HG02678 (cell line): ENCODE measurements at regions not wholly inside any gene's neighbourhood (a gene's known extent, or its start where the extent isn't known, plus 50 kb on each side); places are given as distances from the start of the nearest gene placed in this dataset.
"Not testable (repeated sequence)": the region's sequence is repeated elsewhere in the genome, so short reads cannot be mapped to it uniquely, and the experiment has no call there.

Experiments
- ATAC-seq: cut with Tn5 transposase; IDR thresholded peaks from one replicate; pipeline ENCODE4 v1.9.1; 2021; ENCODE audit warnings: mild to moderate bottlenecking, moderate library complexity; ENCODE audit not compliant: unreplicated experiment

DNA sequence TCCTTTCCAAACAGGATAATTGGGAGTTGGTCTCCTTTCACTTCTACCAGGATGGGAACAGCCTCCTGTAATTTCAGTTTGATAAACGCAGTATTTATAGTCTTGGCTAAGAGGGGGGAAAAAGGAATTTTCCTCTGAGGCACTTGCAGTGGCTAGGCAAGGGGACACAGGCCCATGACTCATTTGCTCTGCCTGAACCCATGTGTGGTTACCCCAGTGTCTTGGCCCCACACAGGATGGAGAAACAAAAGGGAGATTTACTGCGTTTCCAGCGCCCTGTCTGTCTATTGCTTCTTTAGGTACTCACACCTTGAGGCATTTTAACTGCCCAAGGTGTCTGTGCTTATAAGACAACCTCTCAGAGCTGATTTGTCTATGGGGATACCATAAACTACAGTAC lies 74.8 kb upstream of the NEDD9 start:
- no peak for ATAC-seq

DNA sequence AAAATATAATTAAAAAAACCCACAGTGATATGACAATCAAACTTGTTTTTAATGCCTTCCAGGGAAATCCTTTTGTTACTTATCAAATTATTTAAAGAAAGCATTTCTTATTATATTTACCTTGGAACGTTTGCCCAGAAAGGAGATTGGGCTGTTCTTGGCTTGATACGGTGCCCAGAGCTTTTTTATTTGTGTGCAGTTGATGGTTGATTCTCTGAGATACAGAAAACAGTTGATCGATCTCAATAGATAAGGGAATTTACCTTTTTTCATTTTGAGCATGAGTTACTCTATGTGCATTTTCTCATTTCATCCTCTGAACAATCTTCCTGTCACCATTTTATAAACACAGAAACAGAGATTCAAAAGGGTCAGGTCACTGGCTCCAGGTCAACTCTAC lies 72.5 kb upstream of the NEDD9 start:
- no peak for ATAC-seq

GRCh38 chr6:11299876-11300428 lies 67.5 kb upstream of the NEDD9 start:
- not testable (repeated sequence) for ATAC-seq

GRCh38 chr6:11299421-11299784 lies 66.9 kb upstream of the NEDD9 start:
- not testable (repeated sequence) for ATAC-seq

DNA sequence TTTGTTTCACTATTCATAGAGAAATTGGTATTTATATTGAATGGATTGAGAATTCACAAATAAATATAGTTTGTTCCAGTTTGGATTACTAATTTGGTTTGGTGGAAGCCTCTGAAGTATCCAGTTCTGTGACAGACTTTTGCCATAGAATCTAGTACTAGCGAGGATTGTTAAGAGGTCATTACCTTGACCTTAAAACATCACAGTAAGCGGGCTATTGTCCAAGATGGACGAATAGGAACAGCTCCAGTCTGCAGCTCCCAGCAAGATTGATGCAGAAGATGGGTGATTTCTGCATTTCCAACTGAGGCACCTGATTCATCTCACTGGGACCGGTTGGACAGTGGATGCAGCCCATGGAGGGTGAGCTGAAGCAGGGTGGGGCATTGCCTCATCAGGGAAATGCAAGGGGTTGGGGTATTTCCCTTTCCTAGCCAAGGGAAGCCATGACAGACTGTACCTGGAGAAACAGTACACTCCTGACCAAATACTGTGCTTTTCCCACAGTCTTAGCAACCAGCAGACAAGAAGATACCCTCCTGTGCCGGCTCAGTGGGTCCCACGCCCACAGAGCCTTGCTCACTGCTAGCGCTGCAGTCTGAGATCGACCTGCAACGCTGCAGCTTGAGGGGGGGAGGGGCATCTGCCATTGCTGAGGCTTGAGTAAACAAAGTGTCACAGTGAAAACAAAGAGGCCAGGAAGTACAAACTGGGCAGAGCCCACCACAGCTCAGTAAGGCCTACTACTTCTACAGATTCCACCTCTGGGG lies 66.4 kb upstream of the NEDD9 start:
- no peak for ATAC-seq

DNA sequence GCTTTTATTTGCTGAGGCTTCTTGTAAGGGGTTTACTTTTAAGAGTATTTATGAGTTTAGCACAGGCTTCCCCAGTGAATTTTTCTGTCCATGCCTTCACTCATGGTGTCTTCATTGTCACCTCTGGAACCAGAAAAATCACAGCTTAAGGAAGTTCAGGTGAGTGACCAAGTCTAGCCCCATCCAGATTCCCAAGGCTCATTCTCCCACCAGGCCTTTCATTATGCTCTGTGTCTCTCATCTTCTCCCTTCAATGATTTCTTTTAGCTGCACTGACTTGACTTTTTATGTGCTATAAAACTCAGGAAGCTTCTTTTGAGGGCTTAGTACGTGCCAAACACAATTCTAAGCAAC lies 64.9 kb upstream of the NEDD9 start:
- no peak for ATAC-seq

DNA sequence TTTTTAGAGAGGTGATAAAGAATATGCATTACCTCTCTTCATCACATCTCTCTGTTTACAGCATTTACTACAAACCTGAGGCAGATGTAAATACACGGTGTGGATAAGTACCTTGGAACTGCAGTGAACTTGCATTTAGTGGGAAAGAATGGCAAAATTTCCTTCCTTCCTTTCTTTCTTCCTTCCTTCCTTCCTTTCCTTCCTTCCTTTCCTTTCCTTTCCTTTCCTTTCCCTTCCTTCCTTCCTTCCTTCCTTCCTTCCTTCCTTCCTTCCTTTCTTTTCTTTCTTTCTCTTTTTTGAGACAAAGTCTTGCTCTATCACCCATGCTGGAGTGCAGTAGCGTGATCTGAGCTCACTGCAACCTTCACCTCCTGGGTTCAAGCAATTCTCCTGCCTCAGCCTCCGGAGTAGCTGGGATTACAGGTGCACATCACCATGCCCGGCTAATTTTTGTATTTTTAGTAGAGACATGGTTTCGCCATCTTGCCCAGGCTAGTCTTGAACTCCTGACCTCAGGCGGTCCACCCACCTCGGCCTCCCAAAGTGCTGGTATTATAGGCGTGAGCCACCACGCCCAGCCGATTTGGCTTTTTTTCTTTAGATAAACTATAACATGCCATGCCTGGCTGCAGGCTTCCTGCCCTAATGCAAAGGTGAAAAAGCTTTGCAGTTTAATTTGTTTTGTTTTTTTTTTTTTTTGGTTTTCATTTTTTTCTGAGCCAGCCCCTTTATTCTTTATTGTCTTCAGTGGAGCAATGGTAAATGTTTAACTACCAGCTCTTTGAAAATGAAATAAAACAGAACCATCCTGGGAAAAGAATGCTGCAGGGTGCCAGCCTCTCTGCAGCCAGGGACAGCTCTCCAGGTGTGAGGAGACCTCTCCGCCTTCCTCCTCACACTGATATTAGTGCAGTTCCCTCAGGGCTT lies 64.2 kb upstream of the NEDD9 start:
- ATAC-seq: no peak

- no peak for ATAC-seq
Measured at GRCh38 chr6:11295969-11296368, 63.5 kb upstream of the NEDD9 start.

DNA sequence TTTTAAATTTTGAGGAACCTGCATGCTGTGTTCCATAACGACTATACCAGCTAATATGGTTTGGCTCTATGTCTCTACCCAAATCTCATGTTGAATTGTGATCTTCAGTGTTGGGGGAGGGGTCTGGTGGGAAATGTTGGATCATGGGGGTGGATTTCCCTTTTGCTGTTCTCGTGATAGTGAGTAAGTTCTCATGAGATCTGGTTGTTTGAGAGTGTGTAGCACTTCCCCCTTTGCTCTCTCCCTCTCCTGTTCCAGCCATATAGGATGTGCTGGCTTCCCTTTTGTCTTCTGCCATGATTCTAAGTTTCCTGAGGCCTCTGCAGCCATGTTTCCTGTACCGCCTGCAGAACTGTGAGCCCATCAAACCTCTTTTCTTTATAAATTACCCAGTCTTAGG lies 61.8 kb upstream of the NEDD9 start:
- no peak for ATAC-seq

DNA sequence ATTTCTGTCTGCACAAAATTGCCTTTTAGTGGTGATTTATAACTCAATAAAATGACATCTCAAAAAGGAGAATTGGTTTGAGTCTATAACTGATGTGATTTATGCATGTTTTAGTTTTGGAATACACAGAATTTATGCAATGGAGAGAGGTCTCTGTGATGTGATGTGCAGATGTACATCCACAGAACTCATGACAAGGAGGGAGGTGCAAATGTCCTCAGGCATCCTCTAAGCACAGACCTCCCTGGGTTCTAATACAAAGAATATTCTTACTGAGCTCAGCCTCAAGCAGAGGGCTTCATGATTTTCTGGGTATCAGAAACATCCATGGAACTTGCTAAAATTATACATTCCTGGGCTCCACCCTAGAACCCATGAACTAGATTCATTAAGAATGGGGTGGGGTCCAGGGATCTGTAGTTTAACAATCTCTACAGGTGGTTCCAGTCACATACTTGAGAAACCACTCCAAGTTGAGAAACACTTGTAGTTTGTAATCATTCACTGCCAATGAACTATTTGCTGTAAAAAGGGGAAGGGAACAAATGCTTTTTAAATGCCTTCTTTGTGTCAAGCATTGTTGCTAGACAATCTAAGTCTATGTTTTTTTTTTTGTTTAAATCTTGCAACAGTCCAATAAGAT lies 60.2 kb upstream of the NEDD9 start:
- no peak for ATAC-seq

- no peak for ATAC-seq
Measured at GRCh38 chr6:11292091-11292490, 59.6 kb upstream of the NEDD9 start.

GRCh38 chr6:11291582-11291981 lies 59.1 kb upstream of the NEDD9 start:
- peak; percentile 50 for ATAC-seq

DNA sequence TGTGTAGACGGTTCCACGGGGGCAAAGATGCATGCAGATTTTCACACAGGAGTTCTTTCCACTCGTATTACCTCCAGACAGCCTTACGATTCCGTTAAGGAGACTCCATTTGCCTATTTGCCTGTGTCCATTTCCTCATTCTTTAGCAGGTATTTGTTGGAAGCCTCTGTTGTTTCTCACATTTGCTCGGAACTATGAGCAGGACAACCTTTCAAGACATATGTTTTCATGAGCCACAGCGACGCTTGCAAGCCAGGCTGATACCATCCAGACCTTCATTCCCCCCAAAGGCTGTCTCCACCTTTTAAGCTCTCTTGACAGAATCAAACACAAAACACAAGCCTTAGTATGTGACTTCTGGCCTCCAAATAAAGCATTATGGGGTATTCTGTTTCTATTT lies 57.6 kb upstream of the NEDD9 start:
- ATAC-seq: no peak

- ATAC-seq: no peak
Measured at GRCh38 chr6:11288065-11288464, 55.6 kb upstream of the NEDD9 start.

- no peak for ATAC-seq
Measured at GRCh38 chr6:11284996-11285395, 52.5 kb upstream of the NEDD9 start.

DNA sequence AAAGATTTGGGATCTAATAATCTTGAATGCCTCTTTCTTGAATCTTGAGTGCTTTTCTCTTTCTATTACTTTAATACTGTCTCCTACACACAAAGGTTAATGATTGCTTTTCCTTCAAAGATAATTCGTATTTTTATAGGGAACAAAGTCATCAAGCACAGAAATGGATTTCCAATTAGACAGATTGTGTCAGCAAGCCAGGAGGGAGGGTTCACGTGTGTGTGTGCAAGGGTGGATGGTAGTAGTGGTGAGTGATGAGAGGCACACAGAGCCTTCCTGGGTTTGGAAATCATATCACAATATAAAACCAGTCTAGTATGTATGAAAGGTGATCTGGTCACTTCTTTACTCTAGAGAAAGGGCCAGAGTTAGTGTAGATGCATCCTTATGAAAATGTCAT lies 51.2 kb upstream of the NEDD9 start:
- no peak for ATAC-seq

DNA sequence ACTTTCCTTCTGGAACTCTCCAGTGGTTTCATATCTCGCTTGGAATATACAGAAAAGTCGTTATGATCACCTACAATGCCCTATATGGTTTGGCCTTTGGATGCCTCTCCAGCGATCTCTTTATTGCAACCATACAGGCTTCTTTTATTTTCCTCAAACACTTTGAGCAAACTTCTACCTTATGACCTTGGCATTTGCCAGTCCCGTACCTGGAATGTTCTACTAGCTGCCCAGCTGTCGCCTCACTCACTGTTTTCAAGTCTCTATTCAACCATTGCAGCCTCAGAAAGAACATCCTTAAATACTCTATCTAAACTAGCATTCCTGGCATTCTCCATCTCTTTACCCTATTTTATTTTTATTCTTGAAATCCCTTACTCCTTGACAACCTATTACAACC lies 50.4 kb upstream of the NEDD9 start:
- no peak for ATAC-seq
